Esophagus muscularis mucosa (tissue), 4 donors: ENCODE measurements at regions not wholly inside any gene's neighbourhood (a gene's known extent, or its start where the extent isn't known, plus 50 kb on each side); places are given as distances from the start of the nearest gene placed in this dataset.

Experiments
- DNase-seq: peaks from one replicate; pipeline ENCODE4 v3.0.0-alpha.2; 2017; ENCODE audit errors: extremely low spot score
- H3K27ac ChIP-seq, 4 donors: fragments of 200-600 bp; sonication (generic); replicated peaks in 1 of 4; 1 replicate in 3 of 4; 2 replicates in 1 of 4; pipeline ENCODE4 v1.5.1; 2016 to 2019; ENCODE audit warnings: mild to moderate bottlenecking in 1 of 4
- H3K27me3 ChIP-seq, 4 donors: fragments of 200-600 bp; sonication (generic); one replicate each; pipeline versions ENCODE4 v1.5.1 to v1.6.0; 2016 to 2019
- H3K36me3 ChIP-seq, 4 donors: fragments of 200-600 bp; sonication (generic); one replicate each; pipeline ENCODE4 v1.5.1; 2016 to 2019
- H3K4me1 ChIP-seq, 4 donors: fragments of 200-600 bp; sonication (generic); one replicate each; pipeline ENCODE4 v1.5.1; 2016 to 2019
- H3K4me3 ChIP-seq, 4 donors: fragments of 200-600 bp; sonication (generic); 1 replicate in 2 of 4; 2 replicates in 2 of 4; pipeline ENCODE4 v1.5.1; 2016 to 2019; ENCODE audit warnings: mild to moderate bottlenecking in 4 of 4, moderate library complexity in 1 of 4
- H3K9me3 ChIP-seq, 4 donors: fragments of 200-600 bp; sonication (generic); 1 replicate in 3 of 4; 2 replicates in 1 of 4; pipeline ENCODE4 v1.5.1; 2016 to 2019
- EP300 ChIP-seq: sonication (generic); formaldehyde crosslinking; IDR thresholded peaks from one replicate; pipeline ENCODE4 v1.6.1; 2017; ENCODE audit warnings: antibody characterized with exemption
- POLR2A ChIP-seq: fragments of 450-650 bp; IDR thresholded peaks from one replicate; pipeline ENCODE4 v1.6.1; 2017; ENCODE audit warnings: antibody characterized with exemption, moderate library complexity, mild to moderate bottlenecking, low read depth
- POLR2AphosphoS5 ChIP-seq, 2 donors: sonication (generic); formaldehyde crosslinking; IDR thresholded peaks; one replicate each; pipeline ENCODE4 v1.6.1; 2017; ENCODE audit warnings: antibody characterized with exemption in 2 of 2
- WGBS: methylation state at CpG from one replicate; pipeline ENCODE4 v1.1.5; 2018; 5-methylcytosine and 5-hydroxymethylcytosine counted together
- intact Hi-C: fragments of 100-400 bp; cut with DNase I; formaldehyde crosslinking; loops from one replicate; pipeline ENCODE4 v1.15.1; 2023
- TF ChIP-seq, protein P1 (sequence below), 3 experiments: fragments of 200-600 bp in 2 of 3; fragments of 450-650 bp in 1 of 3; sonication (generic) in 2 of 3; IDR thresholded peaks; one replicate each; pipeline ENCODE4 v1.5.1; 2017 to 2019; ENCODE audit warnings: antibody characterized with exemption in 3 of 3, mild to moderate bottlenecking in 2 of 3, moderate library complexity in 1 of 3

GRCh38 chr1:106296431-106296830, 760.0 kb upstream of the PRMT6 start:
- TF ChIP-seq POLR2AphosphoS5 (IDR thresholded peaks at IDR 0.05) (no peak), POLR2A (no peak), EP300 (no peak)
- TF ChIP-seq, protein P1, sequence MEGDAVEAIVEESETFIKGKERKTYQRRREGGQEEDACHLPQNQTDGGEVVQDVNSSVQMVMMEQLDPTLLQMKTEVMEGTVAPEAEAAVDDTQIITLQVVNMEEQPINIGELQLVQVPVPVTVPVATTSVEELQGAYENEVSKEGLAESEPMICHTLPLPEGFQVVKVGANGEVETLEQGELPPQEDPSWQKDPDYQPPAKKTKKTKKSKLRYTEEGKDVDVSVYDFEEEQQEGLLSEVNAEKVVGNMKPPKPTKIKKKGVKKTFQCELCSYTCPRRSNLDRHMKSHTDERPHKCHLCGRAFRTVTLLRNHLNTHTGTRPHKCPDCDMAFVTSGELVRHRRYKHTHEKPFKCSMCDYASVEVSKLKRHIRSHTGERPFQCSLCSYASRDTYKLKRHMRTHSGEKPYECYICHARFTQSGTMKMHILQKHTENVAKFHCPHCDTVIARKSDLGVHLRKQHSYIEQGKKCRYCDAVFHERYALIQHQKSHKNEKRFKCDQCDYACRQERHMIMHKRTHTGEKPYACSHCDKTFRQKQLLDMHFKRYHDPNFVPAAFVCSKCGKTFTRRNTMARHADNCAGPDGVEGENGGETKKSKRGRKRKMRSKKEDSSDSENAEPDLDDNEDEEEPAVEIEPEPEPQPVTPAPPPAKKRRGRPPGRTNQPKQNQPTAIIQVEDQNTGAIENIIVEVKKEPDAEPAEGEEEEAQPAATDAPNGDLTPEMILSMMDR (IDR thresholded peaks at IDR 0.05): no peak
- Histone ChIP-seq H3K4me1 (no peaks in the 10 kb centered on the region), H3K27ac (no peak overlapping the region), H3K36me3 (no peaks in the 10 kb centered on the region), H3K27me3 (no peaks in the 10 kb centered on the region), H3K9me3 (no peaks in the 10 kb centered on the region), H3K4me3 (no peak overlapping the region)
- intact Hi-C loops: no loop called here
- 91% methylated on average over 1 of the region's 1 CpG for WGBS
- DNase-seq: no peak

GRCh38 chr1:106304106-106304505, 752.4 kb upstream of the PRMT6 start:
- Histone ChIP-seq H3K36me3 (no peaks in the 10 kb centered on the region), H3K4me3 (no peak overlapping the region), H3K27ac (no peak overlapping the region), H3K9me3 (peaks cover 0 to 24% (median 16%) of the 10 kb centered on the region in 4 donors), H3K4me1 (no peaks in the 10 kb centered on the region), H3K27me3 (no peaks in the 10 kb centered on the region)
- no peak for TF ChIP-seq EP300
- no peak for TF ChIP-seq POLR2A
- TF ChIP-seq, protein P1 (IDR thresholded peaks at IDR 0.05): no peak
- TF ChIP-seq POLR2AphosphoS5 (IDR thresholded peaks at IDR 0.05): no peak
- intact Hi-C loops: no loop called here
- no peak for DNase-seq
- WGBS: 48% methylated on average over 3 of the region's 3 CpGs

- Histone ChIP-seq H3K36me3 (no peaks in the 10 kb centered on the region), H3K27ac (no peak overlapping the region), H3K27me3 (no peaks in the 10 kb centered on the region), H3K4me3 (no peak overlapping the region), H3K4me1 (peaks cover 0 to 8% (median 6%) of the 10 kb centered on the region in 4 donors), H3K9me3 (peaks cover 0 to 4% (median 0%) of the 10 kb centered on the region in 4 donors)
- no peak for DNase-seq
- intact Hi-C loops: no loop called here
- TF ChIP-seq, protein P1 (IDR thresholded peaks at IDR 0.05): no peak
- TF ChIP-seq POLR2A: no peak
- TF ChIP-seq EP300: no peak
- no peak for TF ChIP-seq POLR2AphosphoS5 (IDR thresholded peaks at IDR 0.05)
- WGBS: 87% methylated on average over 3 of the region's 3 CpGs
Measured at GRCh38 chr1:106319612-106320011, 736.9 kb upstream of the PRMT6 start.

- DNase-seq: no peak
- Histone ChIP-seq H3K36me3 (no peaks in the 10 kb centered on the region), H3K9me3 (no peaks in the 10 kb centered on the region), H3K27me3 (no peaks in the 10 kb centered on the region), H3K4me3 (no peak overlapping the region), H3K27ac (no peak overlapping the region), H3K4me1 (peaks cover 0 to 8% (median 6%) of the 10 kb centered on the region in 4 donors)
- intact Hi-C loops: no loop called here
- whole genome bisulfite sequencing: 59% methylated on average over 5 of the region's 5 CpGs
- TF ChIP-seq POLR2AphosphoS5 (IDR thresholded peaks at IDR 0.05) (no peak), EP300 (no peak), POLR2A (no peak)
- TF ChIP-seq, protein P1 (IDR thresholded peaks at IDR 0.05): no peak
Measured at GRCh38 chr1:106325600-106325999, 730.9 kb upstream of the PRMT6 start.

- Histone ChIP-seq H3K27me3 (no peaks in the 10 kb centered on the region), H3K9me3 (peaks cover 0 to 13% (median 10%) of the 10 kb centered on the region in 4 donors), H3K4me1 (no peaks in the 10 kb centered on the region), H3K27ac (no peak overlapping the region), H3K4me3 (no peak overlapping the region), H3K36me3 (no peaks in the 10 kb centered on the region)
- intact Hi-C loops: no loop called here
- whole genome bisulfite sequencing: 59% methylated on average over 4 of the region's 4 CpGs
- DNase-seq: no peak
- no peak for TF ChIP-seq POLR2AphosphoS5 (IDR thresholded peaks at IDR 0.05)
- no peak for TF ChIP-seq POLR2A
- TF ChIP-seq, protein P1 (IDR thresholded peaks at IDR 0.05): no peak
- no peak for TF ChIP-seq EP300
Measured at GRCh38 chr1:106344494-106344893, 712.0 kb upstream of the PRMT6 start.
